ENCODE measurements at regions not wholly inside any gene's neighbourhood (a gene's known extent, or its start where the extent isn't known, plus 50 kb on each side); places are given as distances from the start of the nearest gene placed in this dataset.
"Not testable (repeated sequence)": the region's sequence is repeated elsewhere in the genome, so short reads cannot be mapped to it uniquely, and the experiment has no call there.

GRCh38 chr9:2356041-2356790 is 265.4 kb upstream of the VLDLR start:
- DNase-seq, result no peak

- DNase-seq, result no peak
Measured at GRCh38 chr9:2359891-2360471, 261.6 kb upstream of the VLDLR start.

- no peak for DNase-seq
Measured at GRCh38 chr9:2362150-2362549, 259.4 kb upstream of the VLDLR start.

- no peak for DNase-seq
Measured at GRCh38 chr9:2363138-2363745, 258.3 kb upstream of the VLDLR start.

- DNase-seq, result no peak
Measured at GRCh38 chr9:2363781-2364180, 257.8 kb upstream of the VLDLR start.

- DNase-seq, result no peak
Measured at GRCh38 chr9:2367970-2368369, 253.6 kb upstream of the VLDLR start.

- DNase-seq, result no peak
Measured at GRCh38 chr9:2373648-2374047, 247.9 kb upstream of the VLDLR start.

GRCh38 chr9:2375114-2375513 is 246.5 kb upstream of the VLDLR start:
- no peak for DNase-seq

GRCh38 chr9:2377117-2377516 is 244.5 kb upstream of the VLDLR start:
- DNase-seq, result no peak

- DNase-seq, result no peak
Measured at GRCh38 chr9:2377834-2378233, 243.8 kb upstream of the VLDLR start.

- no peak for DNase-seq
Measured at GRCh38 chr9:2378266-2378665, 243.3 kb upstream of the VLDLR start.

- no peak for DNase-seq
Measured at GRCh38 chr9:2378816-2379215, 242.8 kb upstream of the VLDLR start.

- no peak for DNase-seq
Measured at GRCh38 chr9:2384741-2385140, 236.8 kb upstream of the VLDLR start.

GRCh38 chr9:2385746-2386145 is 235.8 kb upstream of the VLDLR start:
- no peak for DNase-seq

- no peak for DNase-seq
Measured at GRCh38 chr9:2386566-2386965, 235.0 kb upstream of the VLDLR start.

- DNase-seq, result no peak
Measured at GRCh38 chr9:2387166-2387565, 234.4 kb upstream of the VLDLR start.

GRCh38 chr9:2389404-2389803 is 232.2 kb upstream of the VLDLR start:
- no peak for DNase-seq

- DNase-seq, result no peak
Measured at GRCh38 chr9:2390028-2390427, 231.6 kb upstream of the VLDLR start.

- DNase-seq, result not testable (repeated sequence)
Measured at GRCh38 chr9:2391509-2392132, 230.0 kb upstream of the VLDLR start.

GRCh38 chr9:2394087-2394741 is 227.4 kb upstream of the VLDLR start:
- not testable (repeated sequence) for DNase-seq

GRCh38 chr9:2395814-2396612 is 225.6 kb upstream of the VLDLR start:
- no peak for DNase-seq

- DNase-seq, result no peak
Measured at GRCh38 chr9:2396622-2397285, 224.8 kb upstream of the VLDLR start.
